B cell (primary cell): ENCODE measurements at regions not wholly inside any gene's neighbourhood (a gene's known extent, or its start where the extent isn't known, plus 50 kb on each side); places are given as distances from the start of the nearest gene placed in this dataset.

Experiments
- ATAC-seq: fragments of 200-7000 bp; cut with Tn5 transposase; one replicate; pipeline ENCODE4 v1.10.0; 2021; ENCODE audit warnings: low read depth, mild to moderate bottlenecking, moderate number of reproducible peaks, moderate library complexity
- CTCF ChIA-PET: fragments of 350-600 bp; sonication (Branson Sonifier 250); formaldehyde crosslinking; loops from one replicate; lab custom pipeline; 2021; ENCODE audit warnings: antibody characterized with exemption, inconsistent platforms; lab: Charles Lee
- POLR2A ChIA-PET: fragments of 350-600 bp; sonication (Branson Sonifier 250); formaldehyde crosslinking; loops from one replicate; lab custom pipeline; 2021; ENCODE audit warnings: antibody characterized with exemption; lab: Charles Lee
- DNase-seq: peaks from one replicate; pipeline ENCODE4 v3.0.0; 2013
- H2AFZ ChIP-seq: 2 replicates; pipeline ENCODE4 v1.6.1; 2012; ENCODE audit warnings: mild to moderate bottlenecking, low read depth, low read length; ENCODE audit not compliant: insufficient read depth, poor library complexity, severe bottlenecking
- H3K27ac ChIP-seq, 2 donors: 1 replicate in 1 of 2; 2 replicates in 1 of 2; pipeline ENCODE4 v1.5.1; 2012 to 2013; ENCODE audit warnings: low read length in 2 of 2, mild to moderate bottlenecking in 2 of 2, moderate library complexity in 1 of 2
- H3K27me3 ChIP-seq, 4 experiments: fragments of 200-600 bp in 1 of 4; sonication (generic) in 1 of 4; replicated peaks in 1 of 4; 1 replicate in 2 of 4; 2 replicates in 2 of 4; pipeline versions ENCODE4 v1.6.1 to v1.7.0; 2013 to 2016; ENCODE audit warnings: low read length in 3 of 4, mild to moderate bottlenecking in 2 of 4, mixed read lengths in 1 of 4, moderate library complexity in 1 of 4; ENCODE audit not compliant: insufficient read depth in 4 of 4, control insufficient read depth in 3 of 4; ENCODE audit errors: control extremely low read depth in 1 of 4
- H3K36me3 ChIP-seq, 2 experiments: replicated peaks in 1 of 2; 1 replicate in 1 of 2; 2 replicates in 1 of 2; pipeline versions ENCODE4 v1.6.1 to v1.7.1; 2013; ENCODE audit warnings: low read length in 1 of 2; ENCODE audit not compliant: insufficient read depth in 2 of 2, control insufficient read depth in 1 of 2; ENCODE audit errors: control extremely low read depth in 1 of 2, extremely low read depth in 1 of 2
- H3K4me1 ChIP-seq, 2 donors: fragments of 200-600 bp in 1 of 2; sonication (generic) in 1 of 2; 1 replicate in 1 of 2; 2 replicates in 1 of 2; pipeline versions ENCODE4 v1.5.1 to v1.6.1; 2013 to 2017; ENCODE audit warnings: low read length in 2 of 2; ENCODE audit not compliant: control insufficient read depth in 2 of 2, insufficient read depth in 2 of 2
- H3K4me2 ChIP-seq: replicated peaks from 2 replicates; pipeline ENCODE3; 2012; ENCODE audit warnings: mild to moderate bottlenecking, low read depth, low read length; ENCODE audit not compliant: poor library complexity, severe bottlenecking
- H3K4me3 ChIP-seq, 5 experiments: fragments of 200-600 bp in 1 of 5; sonication (generic) in 1 of 5; 1 replicate in 3 of 5; 2 replicates in 2 of 5; pipeline versions ENCODE4 v1.5.1 to v1.7.0; 2011 to 2016; ENCODE audit warnings: low read length in 4 of 5, mild to moderate bottlenecking in 4 of 5, low read depth in 2 of 5, control low read depth in 1 of 5, moderate library complexity in 1 of 5; ENCODE audit not compliant: insufficient read depth in 1 of 5; ENCODE audit errors: control extremely low read depth in 1 of 5, extremely low read depth in 1 of 5
- H3K79me2 ChIP-seq: fragments of 200-600 bp; sonication (generic); one replicate; pipeline ENCODE4 v1.6.0; 2016; ENCODE audit warnings: low read length; ENCODE audit not compliant: control insufficient read depth, insufficient read depth
- H3K9ac ChIP-seq: fragments of 200-600 bp; sonication (generic); 2 replicates; pipeline ENCODE4 v1.6.1; 2017; ENCODE audit warnings: mild to moderate bottlenecking, low read length, moderate library complexity
- H3K9me3 ChIP-seq, 3 donors: one replicate each; pipeline versions ENCODE4 v1.6.1 to v1.7.1; 2013; ENCODE audit warnings: low read length in 2 of 3; ENCODE audit not compliant: control insufficient read depth in 2 of 3, insufficient read depth in 1 of 3; ENCODE audit errors: control extremely low read depth in 1 of 3
- H4K20me1 ChIP-seq: 2 replicates; pipeline ENCODE4 v1.6.0; 2012; ENCODE audit warnings: mild to moderate bottlenecking, low read length; ENCODE audit not compliant: insufficient read depth, control insufficient read depth, poor library complexity, severe bottlenecking
- H3K27ac Mint-ChIP-seq: one replicate; pipeline ENCODE4 v1.8.0; 2021; ENCODE audit warnings: mixed read lengths
- H3K27me3 Mint-ChIP-seq: one replicate; pipeline ENCODE4 v1.8.0; 2021; ENCODE audit warnings: mixed read lengths
- H3K4me1 Mint-ChIP-seq: one replicate; pipeline ENCODE4 v1.8.0; 2021; ENCODE audit warnings: mixed read lengths
- H3K4me3 Mint-ChIP-seq: one replicate; pipeline ENCODE4 v1.8.0; 2021; ENCODE audit warnings: mixed read lengths
- H3K9me3 Mint-ChIP-seq: one replicate; pipeline ENCODE4 v1.8.0; 2022; ENCODE audit warnings: mixed read lengths; ENCODE audit not compliant: insufficient read depth
- EZH2 ChIP-seq: IDR thresholded peaks from 2 replicates; pipeline ENCODE4 v1.6.1; 2012; ENCODE audit warnings: borderline replicate concordance, low read depth, mild to moderate bottlenecking, moderate library complexity, low read length; ENCODE audit not compliant: insufficient read depth, poor library complexity, severe bottlenecking
- WGBS: methylation state at CpG from one replicate; pipeline ENCODE4 v1.1.5; 2013; ENCODE audit warnings: missing lambda C conversion rate; ENCODE audit not compliant: insufficient coverage; 5-methylcytosine and 5-hydroxymethylcytosine counted together
- intact Hi-C: fragments of 100-400 bp; cut with micrococcal nuclease; formaldehyde crosslinking; loops from one replicate; pipeline ENCODE4 v1.10.0; 2022
- TF ChIP-seq, protein P1 (sequence below): fragments of 200-600 bp; IDR thresholded peaks from one replicate; pipeline ENCODE4 v1.8.0; 2022; ENCODE audit warnings: antibody characterized with exemption, mild to moderate bottlenecking

- 88% methylated on average over 7 of the region's 8 CpGs for WGBS
- Histone ChIP-seq H3K4me1 (no peaks in the 10 kb centered on the region), H3K27ac (no peak overlapping the region), H3K4me2 (no peak overlapping the region), H4K20me1 (no peaks in the 10 kb centered on the region), H3K9me3 (peaks cover 0 to 4% (median 0%) of the 10 kb centered on the region in 3 donors), H2AFZ (no peak overlapping the region), H3K36me3 (no peaks in the 10 kb centered on the region), H3K79me2 (no peaks in the 10 kb centered on the region), H3K27me3 (no peaks in the 10 kb centered on the region), H3K9ac (no peak overlapping the region), H3K4me3 (no peak overlapping the region)
- POLR2A ChIA-PET: no interaction called here
- ATAC-seq: no peak
- Mint-ChIP-seq H3K4me3 (no peak overlapping the region), H3K4me1 (no peaks in the 10 kb centered on the region), H3K27me3 (no peaks in the 10 kb centered on the region), H3K27ac (no peak overlapping the region), H3K9me3 (no peaks in the 10 kb centered on the region)
- no peak for DNase-seq
- CTCF ChIA-PET: no interaction called here
- TF ChIP-seq, protein P1, sequence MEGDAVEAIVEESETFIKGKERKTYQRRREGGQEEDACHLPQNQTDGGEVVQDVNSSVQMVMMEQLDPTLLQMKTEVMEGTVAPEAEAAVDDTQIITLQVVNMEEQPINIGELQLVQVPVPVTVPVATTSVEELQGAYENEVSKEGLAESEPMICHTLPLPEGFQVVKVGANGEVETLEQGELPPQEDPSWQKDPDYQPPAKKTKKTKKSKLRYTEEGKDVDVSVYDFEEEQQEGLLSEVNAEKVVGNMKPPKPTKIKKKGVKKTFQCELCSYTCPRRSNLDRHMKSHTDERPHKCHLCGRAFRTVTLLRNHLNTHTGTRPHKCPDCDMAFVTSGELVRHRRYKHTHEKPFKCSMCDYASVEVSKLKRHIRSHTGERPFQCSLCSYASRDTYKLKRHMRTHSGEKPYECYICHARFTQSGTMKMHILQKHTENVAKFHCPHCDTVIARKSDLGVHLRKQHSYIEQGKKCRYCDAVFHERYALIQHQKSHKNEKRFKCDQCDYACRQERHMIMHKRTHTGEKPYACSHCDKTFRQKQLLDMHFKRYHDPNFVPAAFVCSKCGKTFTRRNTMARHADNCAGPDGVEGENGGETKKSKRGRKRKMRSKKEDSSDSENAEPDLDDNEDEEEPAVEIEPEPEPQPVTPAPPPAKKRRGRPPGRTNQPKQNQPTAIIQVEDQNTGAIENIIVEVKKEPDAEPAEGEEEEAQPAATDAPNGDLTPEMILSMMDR: no peak
- no peak for TF ChIP-seq EZH2
- intact Hi-C loops: no loop called here
Measured at GRCh38 chr16:73503093-73503492, 455.2 kb upstream of the ZFHX3 start.

- TF ChIP-seq, protein P1: no peak
- TF ChIP-seq EZH2: no peak
- no peaks in the 10 kb centered on the region for H3K4me1 ChIP-seq
- no peak overlapping the region for H3K4me3 ChIP-seq
- no peak overlapping the region for H3K27ac ChIP-seq
- intact Hi-C loops: no loop called here
- no peak overlapping the region for H3K9ac ChIP-seq
- Mint-ChIP-seq H3K27ac (no peak overlapping the region), H3K27me3 (no peaks in the 10 kb centered on the region), H3K9me3 (no peaks in the 10 kb centered on the region), H3K4me3 (no peak overlapping the region), H3K4me1 (no peaks in the 10 kb centered on the region)
- peaks cover 0 to 3% (median 0%) of the 10 kb centered on the region in 3 donors for H3K9me3 ChIP-seq
- no peaks in the 10 kb centered on the region for H3K27me3 ChIP-seq
- no peaks in the 10 kb centered on the region for H3K36me3 ChIP-seq
- POLR2A ChIA-PET: no interaction called here
- no peaks in the 10 kb centered on the region for H3K79me2 ChIP-seq
- ATAC-seq (no peak), DNase-seq (no peak)
- no peak overlapping the region for H2AFZ ChIP-seq
- H3K4me2 ChIP-seq: no peak overlapping the region
- WGBS: 95% methylated on average over 7 of the region's 10 CpGs
- no peaks in the 10 kb centered on the region for H4K20me1 ChIP-seq
- CTCF ChIA-PET: no interaction called here
Measured at GRCh38 chr16:73499276-73499675, 451.3 kb upstream of the ZFHX3 start.
